ENCODE measurements at regions not wholly inside any gene's neighbourhood (a gene's known extent, or its start where the extent isn't known, plus 50 kb on each side); places are given as distances from the start of the nearest gene placed in this dataset.

- TF ChIP-seq, protein P1, sequence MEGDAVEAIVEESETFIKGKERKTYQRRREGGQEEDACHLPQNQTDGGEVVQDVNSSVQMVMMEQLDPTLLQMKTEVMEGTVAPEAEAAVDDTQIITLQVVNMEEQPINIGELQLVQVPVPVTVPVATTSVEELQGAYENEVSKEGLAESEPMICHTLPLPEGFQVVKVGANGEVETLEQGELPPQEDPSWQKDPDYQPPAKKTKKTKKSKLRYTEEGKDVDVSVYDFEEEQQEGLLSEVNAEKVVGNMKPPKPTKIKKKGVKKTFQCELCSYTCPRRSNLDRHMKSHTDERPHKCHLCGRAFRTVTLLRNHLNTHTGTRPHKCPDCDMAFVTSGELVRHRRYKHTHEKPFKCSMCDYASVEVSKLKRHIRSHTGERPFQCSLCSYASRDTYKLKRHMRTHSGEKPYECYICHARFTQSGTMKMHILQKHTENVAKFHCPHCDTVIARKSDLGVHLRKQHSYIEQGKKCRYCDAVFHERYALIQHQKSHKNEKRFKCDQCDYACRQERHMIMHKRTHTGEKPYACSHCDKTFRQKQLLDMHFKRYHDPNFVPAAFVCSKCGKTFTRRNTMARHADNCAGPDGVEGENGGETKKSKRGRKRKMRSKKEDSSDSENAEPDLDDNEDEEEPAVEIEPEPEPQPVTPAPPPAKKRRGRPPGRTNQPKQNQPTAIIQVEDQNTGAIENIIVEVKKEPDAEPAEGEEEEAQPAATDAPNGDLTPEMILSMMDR (IDR thresholded peaks at IDR 0.05 in 8 of 11, conservative IDR thresholded peaks at IDR 0.05 in 3 of 11): no peak
- no peak for TF ChIP-seq POLR2A (IDR thresholded peaks at IDR 0.05)
- no peak for TF ChIP-seq POLR2AphosphoS5 (IDR thresholded peaks at IDR 0.05)
- no peak overlapping the region for H3K4me3 ChIP-seq
- H3K4me1 ChIP-seq: peaks cover 0 to 23% (median 7%) of the 10 kb centered on the region in 6 donors
- H3K27ac ChIP-seq: peak overlapping the region in 3 of 8 donors; percentile 30 to 56 (median 43)
- no peaks in the 10 kb centered on the region for H3K27me3 ChIP-seq (replicated peaks in 1 of 7)
- DNase-seq: no peak
- intact Hi-C loops (cut with DNase I; ENCODE audit: low total_unique reads): no loop called here
- no peaks in the 10 kb centered on the region for H3K36me3 ChIP-seq
- 85 to 88% (median 86%) methylated on average over 4 of the region's 4 CpGs for WGBS, 5 donors
- H3K9me3 ChIP-seq: no peaks in the 10 kb centered on the region
Observed at GRCh38 chr10:89085153-89085552, 94.6 kb downstream of the FAS start.

- WGBS, 5 donors: 75 to 82% (median 78%) methylated on average over 5 of the region's 5 CpGs
- intact Hi-C loops (cut with DNase I; ENCODE audit: low total_unique reads): no loop called here
Observed at GRCh38 chr10:89082086-89082485, 91.5 kb downstream of the FAS start.

GRCh38 chr10:89080660-89081059 is 90.1 kb downstream of the FAS start:
- no peaks in the 10 kb centered on the region for H3K27me3 ChIP-seq (replicated peaks in 1 of 7)
- TF ChIP-seq POLR2AphosphoS5 (IDR thresholded peaks at IDR 0.05) (no peak), POLR2A (IDR thresholded peaks at IDR 0.05) (no peak)
- TF ChIP-seq, protein P1 (IDR thresholded peaks at IDR 0.05 in 8 of 11, conservative IDR thresholded peaks at IDR 0.05 in 3 of 11): no peak
- peaks cover 0 to 18% (median 7%) of the 10 kb centered on the region in 6 donors for H3K4me1 ChIP-seq
- H3K36me3 ChIP-seq: no peaks in the 10 kb centered on the region
- 63 to 81% (median 67%) methylated on average over 3 of the region's 3 CpGs for WGBS, 5 donors
- no peak for DNase-seq
- no peak overlapping the region for H3K27ac ChIP-seq
- H3K9me3 ChIP-seq: no peaks in the 10 kb centered on the region
- no peak overlapping the region for H3K4me3 ChIP-seq
- intact Hi-C loops (cut with DNase I; ENCODE audit: low total_unique reads): no loop called here

More at GRCh38 chr10:89082086-89082485, 91.5 kb downstream of the FAS start:
- Histone ChIP-seq H3K36me3 (no peaks in the 10 kb centered on the region), H3K27ac (no peak overlapping the region), H3K9me3 (no peaks in the 10 kb centered on the region), H3K27me3 (replicated peaks in 1 of 7) (no peaks in the 10 kb centered on the region), H3K4me1 (peaks cover 0 to 23% (median 7%) of the 10 kb centered on the region in 6 donors), H3K4me3 (no peak overlapping the region)
- TF ChIP-seq POLR2AphosphoS5 (IDR thresholded peaks at IDR 0.05) (no peak), POLR2A (IDR thresholded peaks at IDR 0.05) (no peak)
- TF ChIP-seq, protein P1 (IDR thresholded peaks at IDR 0.05 in 8 of 11, conservative IDR thresholded peaks at IDR 0.05 in 3 of 11): no peak
- DNase-seq: no peak

DNA sequence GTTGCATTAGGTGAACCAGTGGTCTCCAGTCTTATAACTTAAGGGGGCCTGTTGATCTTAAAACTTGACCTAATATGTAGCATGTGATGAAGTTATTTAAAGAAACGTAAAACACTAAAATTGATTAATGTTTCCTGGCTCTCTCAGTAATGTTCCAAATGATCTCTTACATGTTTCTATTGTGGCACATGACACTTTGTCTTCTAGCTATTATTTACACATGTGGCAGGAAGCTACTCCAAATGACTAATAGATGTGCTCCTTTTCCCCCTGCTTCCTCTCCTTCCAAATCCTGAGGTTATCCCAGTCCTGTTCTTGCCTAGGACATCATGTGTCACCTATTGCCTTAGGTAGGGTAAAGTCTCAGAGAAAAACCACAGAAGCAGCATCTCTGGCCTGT is 89.4 kb downstream of the FAS start:
- Histone ChIP-seq H3K27me3 (replicated peaks in 1 of 7) (no peaks in the 10 kb centered on the region), H3K27ac (peak overlapping the region in 2 of 8 donors; percentile 18 to 23), H3K4me3 (no peak overlapping the region), H3K36me3 (no peaks in the 10 kb centered on the region), H3K4me1 (peaks cover 0 to 14% (median 6%) of the 10 kb centered on the region in 6 donors), H3K9me3 (no peaks in the 10 kb centered on the region)
- 77 to 88% (median 86%) methylated on average over 1 of the region's 1 CpG for WGBS, 5 donors
- no peak for TF ChIP-seq POLR2AphosphoS5 (IDR thresholded peaks at IDR 0.05)
- no peak for TF ChIP-seq POLR2A (IDR thresholded peaks at IDR 0.05)
- TF ChIP-seq, protein P1 (IDR thresholded peaks at IDR 0.05 in 8 of 11, conservative IDR thresholded peaks at IDR 0.05 in 3 of 11): no peak
- no peak for DNase-seq
- intact Hi-C loops (cut with DNase I; ENCODE audit: low total_unique reads): no loop called here

Measured in spleen (tissue), 11 donors.